Memory B cell (primary cell): ENCODE measurements at regions not wholly inside any gene's neighbourhood (a gene's known extent, or its start where the extent isn't known, plus 50 kb on each side); places are given as distances from the start of the nearest gene placed in this dataset.

Experiments
- ATAC-seq: fragments of 150-1000 bp; cut with Tn5 transposase; 2 replicates; pipeline ENCODE4 v1.10.0; 2021; ENCODE audit warnings: low read depth, mild to moderate bottlenecking, moderate library complexity
- DNase-seq, 2 donors: peaks; one replicate each; pipeline ENCODE4 v3.0.0; 2022; ENCODE audit warnings: low spot score in 2 of 2
- H3K27ac Mint-ChIP-seq: one replicate; pipeline ENCODE4 v1.8.0; 2022; ENCODE audit warnings: mild to moderate bottlenecking, moderate library complexity, mixed read lengths
- H3K27me3 Mint-ChIP-seq: one replicate; pipeline ENCODE4 v1.8.0; 2022; ENCODE audit warnings: mixed read lengths
- H3K36me3 Mint-ChIP-seq: one replicate; pipeline ENCODE4 v1.8.0; 2022; ENCODE audit warnings: mild to moderate bottlenecking, mixed read lengths
- H3K4me1 Mint-ChIP-seq: one replicate; pipeline ENCODE4 v1.8.0; 2022; ENCODE audit warnings: mixed read lengths
- H3K4me3 Mint-ChIP-seq: one replicate; pipeline ENCODE4 v1.8.0; 2022; ENCODE audit warnings: mild to moderate bottlenecking, moderate library complexity, mixed read lengths
- H3K9me3 Mint-ChIP-seq: one replicate; pipeline ENCODE4 v1.8.0; 2022; ENCODE audit warnings: mixed read lengths

GRCh38 chr4:20512033-20512792 lies 188.0 kb upstream of the PACRGL start:
- no peak overlapping the region for H3K4me3 Mint-ChIP-seq
- ATAC-seq (no peak), DNase-seq (no peak)
- H3K27me3 Mint-ChIP-seq, result no peaks in the 10 kb centered on the region
- H3K4me1 Mint-ChIP-seq, result no peaks in the 10 kb centered on the region
- no peaks in the 10 kb centered on the region for H3K36me3 Mint-ChIP-seq
- no peak overlapping the region for H3K27ac Mint-ChIP-seq
- H3K9me3 Mint-ChIP-seq, result no peaks in the 10 kb centered on the region

GRCh38 chr4:20512985-20513384 lies 187.3 kb upstream of the PACRGL start:
- no peak for DNase-seq
- Mint-ChIP-seq H3K27me3 (no peaks in the 10 kb centered on the region), H3K9me3 (no peaks in the 10 kb centered on the region), H3K36me3 (no peaks in the 10 kb centered on the region), H3K4me1 (no peaks in the 10 kb centered on the region), H3K4me3 (no peak overlapping the region), H3K27ac (no peak overlapping the region)
- no peak for ATAC-seq

- DNase-seq (no peak), ATAC-seq (no peak)
- Mint-ChIP-seq H3K27ac (no peak overlapping the region), H3K27me3 (no peaks in the 10 kb centered on the region), H3K36me3 (no peaks in the 10 kb centered on the region), H3K4me3 (no peak overlapping the region), H3K9me3 (no peaks in the 10 kb centered on the region), H3K4me1 (no peaks in the 10 kb centered on the region)
These were observed 179.4 kb upstream of the PACRGL start for GRCh38 chr4:20520901-20521300.

- Mint-ChIP-seq H3K9me3 (no peaks in the 10 kb centered on the region), H3K4me3 (no peak overlapping the region), H3K36me3 (no peaks in the 10 kb centered on the region), H3K27me3 (no peaks in the 10 kb centered on the region), H3K27ac (no peak overlapping the region), H3K4me1 (no peaks in the 10 kb centered on the region)
- ATAC-seq (no peak), DNase-seq (no peak)
These were observed 171.8 kb upstream of the PACRGL start for GRCh38 chr4:20528508-20528907.

GRCh38 chr4:20529691-20530090 lies 170.6 kb upstream of the PACRGL start:
- no peaks in the 10 kb centered on the region for H3K4me1 Mint-ChIP-seq
- H3K4me3 Mint-ChIP-seq, result no peak overlapping the region
- H3K27me3 Mint-ChIP-seq, result no peaks in the 10 kb centered on the region
- DNase-seq, result no peak
- no peak overlapping the region for H3K27ac Mint-ChIP-seq
- no peaks in the 10 kb centered on the region for H3K36me3 Mint-ChIP-seq
- no peaks in the 10 kb centered on the region for H3K9me3 Mint-ChIP-seq
- no peak for ATAC-seq

- Mint-ChIP-seq H3K4me1 (no peaks in the 10 kb centered on the region), H3K27ac (no peak overlapping the region), H3K27me3 (no peaks in the 10 kb centered on the region), H3K4me3 (no peak overlapping the region), H3K36me3 (no peaks in the 10 kb centered on the region), H3K9me3 (no peaks in the 10 kb centered on the region)
- ATAC-seq, result no peak
- no peak for DNase-seq
These were observed 168.0 kb upstream of the PACRGL start for GRCh38 chr4:20532116-20532790.

- ATAC-seq (no peak), DNase-seq (no peak)
- H3K36me3 Mint-ChIP-seq, result no peaks in the 10 kb centered on the region
- H3K9me3 Mint-ChIP-seq, result no peaks in the 10 kb centered on the region
- H3K4me3 Mint-ChIP-seq, result no peak overlapping the region
- H3K4me1 Mint-ChIP-seq, result no peaks in the 10 kb centered on the region
- no peak overlapping the region for H3K27ac Mint-ChIP-seq
- H3K27me3 Mint-ChIP-seq, result no peaks in the 10 kb centered on the region
These were observed 167.1 kb upstream of the PACRGL start for GRCh38 chr4:20532871-20533870.

GRCh38 chr4:20538905-20539304 lies 161.4 kb upstream of the PACRGL start:
- Mint-ChIP-seq H3K27me3 (no peaks in the 10 kb centered on the region), H3K4me3 (no peak overlapping the region), H3K27ac (no peak overlapping the region), H3K36me3 (no peaks in the 10 kb centered on the region), H3K9me3 (no peaks in the 10 kb centered on the region), H3K4me1 (no peaks in the 10 kb centered on the region)
- DNase-seq (no peak), ATAC-seq (no peak)

- Mint-ChIP-seq H3K27ac (no peak overlapping the region), H3K9me3 (no peaks in the 10 kb centered on the region), H3K4me1 (no peaks in the 10 kb centered on the region), H3K36me3 (no peaks in the 10 kb centered on the region), H3K4me3 (no peak overlapping the region), H3K27me3 (no peaks in the 10 kb centered on the region)
- no peak for DNase-seq
- ATAC-seq, result no peak
These were observed 157.1 kb upstream of the PACRGL start for GRCh38 chr4:20543131-20543530.

GRCh38 chr4:20544645-20545044 lies 155.6 kb upstream of the PACRGL start:
- H3K4me1 Mint-ChIP-seq, result no peaks in the 10 kb centered on the region
- no peak overlapping the region for H3K27ac Mint-ChIP-seq
- H3K9me3 Mint-ChIP-seq, result no peaks in the 10 kb centered on the region
- H3K36me3 Mint-ChIP-seq, result no peaks in the 10 kb centered on the region
- H3K27me3 Mint-ChIP-seq, result no peaks in the 10 kb centered on the region
- DNase-seq, result no peak
- H3K4me3 Mint-ChIP-seq, result no peak overlapping the region
- ATAC-seq, result no peak

- Mint-ChIP-seq H3K36me3 (no peaks in the 10 kb centered on the region), H3K9me3 (no peaks in the 10 kb centered on the region), H3K27me3 (no peaks in the 10 kb centered on the region), H3K4me3 (no peak overlapping the region), H3K27ac (no peak overlapping the region), H3K4me1 (no peaks in the 10 kb centered on the region)
- DNase-seq (no peak), ATAC-seq (no peak)
These were observed 148.3 kb upstream of the PACRGL start for GRCh38 chr4:20552004-20552403.

- Mint-ChIP-seq H3K4me3 (no peak overlapping the region), H3K36me3 (no peaks in the 10 kb centered on the region), H3K4me1 (no peaks in the 10 kb centered on the region), H3K9me3 (no peaks in the 10 kb centered on the region), H3K27me3 (no peaks in the 10 kb centered on the region), H3K27ac (no peak overlapping the region)
- DNase-seq (no peak), ATAC-seq (no peak)
These were observed 146.1 kb upstream of the PACRGL start for GRCh38 chr4:20554134-20554533.

- DNase-seq (no peak), ATAC-seq (no peak)
- Mint-ChIP-seq H3K27me3 (no peaks in the 10 kb centered on the region), H3K27ac (no peak overlapping the region), H3K36me3 (no peaks in the 10 kb centered on the region), H3K9me3 (no peaks in the 10 kb centered on the region), H3K4me3 (no peak overlapping the region), H3K4me1 (no peaks in the 10 kb centered on the region)
These were observed 135.1 kb upstream of the PACRGL start for GRCh38 chr4:20565075-20565721.
